Liver (tissue), 8 donors: ENCODE measurements at regions not wholly inside any gene's neighbourhood (a gene's known extent, or its start where the extent isn't known, plus 50 kb on each side); places are given as distances from the start of the nearest gene placed in this dataset.

Experiments used
- DNase-seq: peaks from one replicate; pipeline ENCODE4 v3.0.0-alpha.2; 2017; ENCODE audit warnings: low spot score
- H3K27ac ChIP-seq, 2 donors: one replicate each; pipeline ENCODE4 v1.7.0; 2013; ENCODE audit warnings: inconsistent platforms in 2 of 2, low read length in 2 of 2, control low read depth in 1 of 2, low read depth in 1 of 2, mild to moderate bottlenecking in 1 of 2
- H3K27me3 ChIP-seq, 4 donors: one replicate each; pipeline versions ENCODE4 v1.6.1 to v1.7.0; 2013; ENCODE audit warnings: low read length in 3 of 4, inconsistent platforms in 1 of 4, mild to moderate bottlenecking in 1 of 4, moderate library complexity in 1 of 4; ENCODE audit not compliant: control insufficient read depth in 4 of 4, insufficient read depth in 4 of 4
- H3K36me3 ChIP-seq, 4 donors: one replicate each; pipeline versions ENCODE4 v1.6.1 to v1.7.0; 2013; ENCODE audit warnings: low read length in 3 of 4, mild to moderate bottlenecking in 3 of 4, low read depth in 1 of 4, moderate library complexity in 1 of 4; ENCODE audit not compliant: control insufficient read depth in 4 of 4, insufficient read depth in 3 of 4
- H3K4me1 ChIP-seq, 4 donors: one replicate each; pipeline versions ENCODE4 v1.6.1 to v1.7.0; 2013; ENCODE audit warnings: low read length in 3 of 4, mild to moderate bottlenecking in 3 of 4, moderate library complexity in 1 of 4; ENCODE audit not compliant: control insufficient read depth in 4 of 4, insufficient read depth in 4 of 4
- H3K4me3 ChIP-seq, 3 donors: one replicate each; pipeline versions ENCODE4 v1.6.1 to v1.7.0; 2013; ENCODE audit warnings: low read length in 3 of 3, control low read depth in 1 of 3, low read depth in 1 of 3, mild to moderate bottlenecking in 1 of 3
- H3K9ac ChIP-seq, 2 donors: one replicate each; pipeline ENCODE4 v1.7.0; 2013; ENCODE audit warnings: low read length in 2 of 2, mild to moderate bottlenecking in 2 of 2, moderate library complexity in 2 of 2, control low read depth in 1 of 2, low read depth in 1 of 2
- H3K9me3 ChIP-seq, 4 donors: one replicate each; pipeline versions ENCODE4 v1.6.1 to v1.7.0; 2013; ENCODE audit warnings: low read length in 3 of 4; ENCODE audit not compliant: control insufficient read depth in 4 of 4
- ATF3 ChIP-seq: IDR thresholded peaks from 2 replicates; pipeline ENCODE4 v1.6.1; 2016; ENCODE audit warnings: antibody characterized with exemption
- EGR1 ChIP-seq, 2 donors: IDR thresholded peaks; 2 replicates each; pipeline ENCODE4 v1.6.1; 2016 to 2018; ENCODE audit warnings: antibody characterized with exemption in 2 of 2, low read depth in 2 of 2
- FOXA1 ChIP-seq: IDR thresholded peaks from 2 replicates; pipeline ENCODE4 v1.6.1; 2016; ENCODE audit warnings: antibody characterized with exemption
- FOXA2 ChIP-seq: IDR thresholded peaks from 2 replicates; pipeline ENCODE4 v1.6.1; 2016; ENCODE audit warnings: antibody characterized with exemption
- GABPA ChIP-seq, 2 donors: IDR thresholded peaks in 1 of 2; conservative IDR thresholded peaks in 1 of 2; 2 replicates each; pipeline ENCODE4 v1.6.1; 2016; ENCODE audit warnings: antibody characterized with exemption in 2 of 2, mild to moderate bottlenecking in 1 of 2, moderate library complexity in 1 of 2
- HNF4A ChIP-seq, 2 donors: conservative IDR thresholded peaks; 2 replicates each; pipeline ENCODE4 v1.6.1; 2016; ENCODE audit warnings: antibody characterized with exemption in 2 of 2, mild to moderate bottlenecking in 2 of 2
- HNF4G ChIP-seq: IDR thresholded peaks from 2 replicates; pipeline ENCODE4 v1.6.1; 2016; ENCODE audit warnings: antibody characterized with exemption
- JUND ChIP-seq, 2 donors: IDR thresholded peaks; 2 replicates each; pipeline ENCODE4 v1.6.1; 2016; ENCODE audit warnings: antibody characterized with exemption in 2 of 2
- MAX ChIP-seq: IDR thresholded peaks from 2 replicates; pipeline ENCODE4 v1.6.1; 2016; ENCODE audit warnings: antibody characterized with exemption
- NR2F2 ChIP-seq: IDR thresholded peaks from 2 replicates; pipeline ENCODE4 v1.6.1; 2016; ENCODE audit warnings: antibody characterized with exemption
- RAD21 ChIP-seq, 2 donors: IDR thresholded peaks; 2 replicates each; pipeline ENCODE4 v1.6.1; 2016; ENCODE audit warnings: antibody characterized with exemption in 2 of 2, mild to moderate bottlenecking in 2 of 2
- REST ChIP-seq: IDR thresholded peaks from 2 replicates; pipeline ENCODE4 v1.6.1; 2016; ENCODE audit warnings: antibody characterized with exemption, mild to moderate bottlenecking
- RXRA ChIP-seq, 2 donors: IDR thresholded peaks; 2 replicates each; pipeline ENCODE4 v1.6.1; 2017 to 2018; ENCODE audit warnings: antibody characterized with exemption in 2 of 2, mild to moderate bottlenecking in 1 of 2
- SP1 ChIP-seq: IDR thresholded peaks from 2 replicates; pipeline ENCODE4 v1.6.1; 2018; ENCODE audit warnings: antibody characterized with exemption, mild to moderate bottlenecking
- TAF1 ChIP-seq: conservative IDR thresholded peaks from 2 replicates; pipeline ENCODE4 v1.6.1; 2016; ENCODE audit warnings: antibody characterized with exemption, mild to moderate bottlenecking
- YY1 ChIP-seq: IDR thresholded peaks from 2 replicates; pipeline ENCODE4 v1.6.1; 2016; ENCODE audit warnings: antibody characterized with exemption, mild to moderate bottlenecking
- ZBTB33 ChIP-seq: IDR thresholded peaks from 2 replicates; pipeline ENCODE4 v1.6.1; 2016; ENCODE audit warnings: antibody characterized with exemption
- WGBS: extraction: QIAGEN DNeasy Blood & Tissue Kit; methylation state at CpG from one replicate; pipeline ENCODE4 v1.1.7; 2013; 5-methylcytosine and 5-hydroxymethylcytosine counted together
- TF ChIP-seq, protein P1 (sequence below): fragments of 150-350 bp; IDR thresholded peaks from 2 replicates; pipeline ENCODE4 v1.5.1; 2017; ENCODE audit warnings: improper control_type of control experiment, low read depth, low read length; ENCODE audit not compliant: missing input control
- donor health status: healthy.
- donor health status: healthy.
- donor health status: healthy.
- donor health status: healthy.
- donor health status: healthy.

GRCh38 chr4:10289538-10289906 is 167.7 kb downstream of the ZNF518B start:
- TF ChIP-seq TAF1 (no peak), REST (no peak)
- Histone ChIP-seq H3K9ac (no peak overlapping the region), H3K27ac (no peak overlapping the region), H3K36me3 (no peaks in the 10 kb centered on the region), H3K4me3 (no peak overlapping the region), H3K4me1 (no peaks in the 10 kb centered on the region), H3K9me3 (no peaks in the 10 kb centered on the region), H3K27me3 (no peaks in the 10 kb centered on the region)
- WGBS: 56% methylated on average over 2 of the region's 2 CpGs
- no peak for DNase-seq

GRCh38 chr4:10288830-10289537 is 168.2 kb downstream of the ZNF518B start:
- H3K9ac ChIP-seq: no peak overlapping the region
- no peaks in the 10 kb centered on the region for H3K36me3 ChIP-seq
- no peak for DNase-seq
- H3K4me1 ChIP-seq: no peaks in the 10 kb centered on the region
- H3K27me3 ChIP-seq: no peaks in the 10 kb centered on the region
- H3K4me3 ChIP-seq: no peak overlapping the region
- TF ChIP-seq NR2F2: no peak
- no peak for TF ChIP-seq RAD21 (IDR thresholded peaks at IDR 0.05)
- no peak for TF ChIP-seq YY1
- TF ChIP-seq, protein P1, sequence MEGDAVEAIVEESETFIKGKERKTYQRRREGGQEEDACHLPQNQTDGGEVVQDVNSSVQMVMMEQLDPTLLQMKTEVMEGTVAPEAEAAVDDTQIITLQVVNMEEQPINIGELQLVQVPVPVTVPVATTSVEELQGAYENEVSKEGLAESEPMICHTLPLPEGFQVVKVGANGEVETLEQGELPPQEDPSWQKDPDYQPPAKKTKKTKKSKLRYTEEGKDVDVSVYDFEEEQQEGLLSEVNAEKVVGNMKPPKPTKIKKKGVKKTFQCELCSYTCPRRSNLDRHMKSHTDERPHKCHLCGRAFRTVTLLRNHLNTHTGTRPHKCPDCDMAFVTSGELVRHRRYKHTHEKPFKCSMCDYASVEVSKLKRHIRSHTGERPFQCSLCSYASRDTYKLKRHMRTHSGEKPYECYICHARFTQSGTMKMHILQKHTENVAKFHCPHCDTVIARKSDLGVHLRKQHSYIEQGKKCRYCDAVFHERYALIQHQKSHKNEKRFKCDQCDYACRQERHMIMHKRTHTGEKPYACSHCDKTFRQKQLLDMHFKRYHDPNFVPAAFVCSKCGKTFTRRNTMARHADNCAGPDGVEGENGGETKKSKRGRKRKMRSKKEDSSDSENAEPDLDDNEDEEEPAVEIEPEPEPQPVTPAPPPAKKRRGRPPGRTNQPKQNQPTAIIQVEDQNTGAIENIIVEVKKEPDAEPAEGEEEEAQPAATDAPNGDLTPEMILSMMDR: no peak
- no peak for TF ChIP-seq ATF3
- no peak for TF ChIP-seq HNF4A (conservative IDR thresholded peaks at IDR 0.05)
- no peak for TF ChIP-seq EGR1 (IDR thresholded peaks at IDR 0.05; ENCODE audit: low read depth in 2 of 2)
- no peak for TF ChIP-seq TAF1
- no peak for TF ChIP-seq REST
- TF ChIP-seq FOXA1: no peak
- TF ChIP-seq GABPA (IDR thresholded peaks at IDR 0.05 in 1 of 2, conservative IDR thresholded peaks at IDR 0.05 in 1 of 2): no peak
- no peak for TF ChIP-seq JUND (IDR thresholded peaks at IDR 0.05)
- no peak for TF ChIP-seq SP1
- no peak for TF ChIP-seq MAX
- no peak for TF ChIP-seq HNF4G
- TF ChIP-seq FOXA2: no peak
- TF ChIP-seq ZBTB33: no peak
- TF ChIP-seq RXRA (IDR thresholded peaks at IDR 0.05): no peak
- no peaks in the 10 kb centered on the region for H3K9me3 ChIP-seq
- 72% methylated on average over 4 of the region's 4 CpGs for WGBS
- H3K27ac ChIP-seq: no peak overlapping the region
